SK-N-SH treated with all-trans-retinoic acid at 6 μM for 48 hours (cell line): ENCODE measurements at regions not wholly inside any gene's neighbourhood (a gene's known extent, or its start where the extent isn't known, plus 50 kb on each side); places are given as distances from the start of the nearest gene placed in this dataset.
A peak's percentile ranks its signal among the peaks of the same experiment; 100 is the strongest.

Experiments
- ATAC-seq: fragments of 200-7000 bp; cut with Tn5 transposase; 3 replicates; pipeline ENCODE4 v1.9.1; 2020; ENCODE audit warnings: mild to moderate bottlenecking, moderate library complexity
- GLIS3 ChIP-seq: fragments of 250-450 bp; sonication (Bioruptor Pico); IDR thresholded peaks from 2 replicates; pipeline ENCODE4 v1.5.0; 2020; ENCODE audit warnings: mild to moderate bottlenecking, moderate library complexity
- ISL1 ChIP-seq: fragments of 250-450 bp; sonication (Bioruptor Pico); IDR thresholded peaks from 2 replicates; pipeline ENCODE4 v2.1.2; 2022; ENCODE audit warnings: mild to moderate bottlenecking, moderate library complexity
- OSR1 ChIP-seq: fragments of 250-450 bp; sonication (Bioruptor Pico); IDR thresholded peaks from 2 replicates; pipeline ENCODE4 v1.8.0; 2022; ENCODE audit warnings: moderate library complexity, mild to moderate bottlenecking, inconsistent platforms
- RARB ChIP-seq: fragments of 250-450 bp; sonication (Bioruptor Pico); IDR thresholded peaks from 2 replicates; pipeline ENCODE4 v1.8.0; 2021; ENCODE audit warnings: mild to moderate bottlenecking, moderate library complexity
- SNAI2 ChIP-seq: fragments of 250-450 bp; sonication (Bioruptor Pico); IDR thresholded peaks from 2 replicates; pipeline ENCODE4 v1.5.0; 2020; ENCODE audit warnings: mild to moderate bottlenecking, moderate library complexity
- TCF4 ChIP-seq: fragments of 250-450 bp; sonication (Bioruptor Pico); IDR thresholded peaks from 2 replicates; pipeline ENCODE4 v1.8.0; 2021; ENCODE audit warnings: mild to moderate bottlenecking, moderate library complexity, borderline replicate concordance
- ZC3H10 ChIP-seq: fragments of 250-450 bp; sonication (Bioruptor Pico); IDR thresholded peaks from 2 replicates; pipeline ENCODE4 v1.5.1; 2021; ENCODE audit warnings: mild to moderate bottlenecking, moderate library complexity
- ZFP30 ChIP-seq: fragments of 450-650 bp; formaldehyde crosslinking; IDR thresholded peaks from 2 replicates; pipeline ENCODE4 v1.5.0; 2022; ENCODE audit warnings: mild to moderate bottlenecking, moderate library complexity
- ZNF565 ChIP-seq: fragments of 450-650 bp; formaldehyde crosslinking; conservative IDR thresholded peaks from 2 replicates; pipeline ENCODE4 v1.5.0; 2020; ENCODE audit warnings: low read depth, mild to moderate bottlenecking, moderate library complexity
- ZNF70 ChIP-seq: fragments of 450-650 bp; formaldehyde crosslinking; IDR thresholded peaks from 2 replicates; pipeline ENCODE4 v1.5.0; 2020; ENCODE audit warnings: mild to moderate bottlenecking, moderate library complexity
- ZNF8 ChIP-seq: fragments of 450-650 bp; formaldehyde crosslinking; IDR thresholded peaks from 2 replicates; pipeline ENCODE4 v1.5.0; 2020; ENCODE audit warnings: mild to moderate bottlenecking, moderate library complexity
- TF ChIP-seq, protein P1 (sequence below): fragments of 250-450 bp; sonication (Bioruptor Pico); IDR thresholded peaks from 2 replicates; pipeline ENCODE4 v1.5.1; 2020; ENCODE audit warnings: low read depth, mild to moderate bottlenecking, moderate library complexity
- TF ChIP-seq, protein P2 (sequence below): fragments of 250-450 bp; sonication (Bioruptor Pico); IDR thresholded peaks from 2 replicates; pipeline ENCODE4 v1.8.0; 2020; ENCODE audit warnings: mild to moderate bottlenecking, moderate library complexity, borderline replicate concordance
- TF ChIP-seq, protein P3 (sequence below): fragments of 250-450 bp; sonication (Bioruptor Pico); IDR thresholded peaks from 2 replicates; pipeline ENCODE4 v1.8.0; 2021; ENCODE audit warnings: low read depth, mild to moderate bottlenecking, moderate library complexity, borderline replicate concordance
- TF ChIP-seq, protein P4 (sequence below): fragments of 250-450 bp; sonication (Bioruptor Pico); IDR thresholded peaks from 2 replicates; pipeline ENCODE4 v1.5.1; 2021; ENCODE audit warnings: mild to moderate bottlenecking, moderate library complexity
- TF ChIP-seq, protein P5 (sequence below): fragments of 250-450 bp; sonication (Bioruptor Pico); IDR thresholded peaks from 2 replicates; pipeline ENCODE4 v1.5.0; 2020; ENCODE audit warnings: mild to moderate bottlenecking, moderate library complexity

DNA sequence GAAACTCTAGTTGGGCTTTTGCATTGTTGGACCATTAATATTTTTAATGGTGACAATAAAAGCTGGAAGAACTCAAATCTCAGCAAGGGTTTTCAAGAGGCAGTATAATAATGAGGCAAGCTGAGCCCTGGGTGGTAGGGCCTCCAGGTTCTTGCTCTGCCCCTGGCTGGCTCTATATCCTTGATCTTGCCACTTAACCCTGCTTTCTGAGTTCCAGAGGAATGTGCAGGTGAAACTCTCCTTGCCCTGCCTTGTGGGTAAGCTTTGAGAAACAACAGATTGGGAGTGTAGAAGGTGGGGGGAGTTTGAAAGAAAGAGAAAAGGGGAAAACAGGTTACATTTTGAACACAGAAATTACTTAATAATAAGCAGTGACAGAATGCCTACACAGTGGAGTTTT, 103.3 kb upstream of the MAP4K3 start:
- TF ChIP-seq, protein P1, sequence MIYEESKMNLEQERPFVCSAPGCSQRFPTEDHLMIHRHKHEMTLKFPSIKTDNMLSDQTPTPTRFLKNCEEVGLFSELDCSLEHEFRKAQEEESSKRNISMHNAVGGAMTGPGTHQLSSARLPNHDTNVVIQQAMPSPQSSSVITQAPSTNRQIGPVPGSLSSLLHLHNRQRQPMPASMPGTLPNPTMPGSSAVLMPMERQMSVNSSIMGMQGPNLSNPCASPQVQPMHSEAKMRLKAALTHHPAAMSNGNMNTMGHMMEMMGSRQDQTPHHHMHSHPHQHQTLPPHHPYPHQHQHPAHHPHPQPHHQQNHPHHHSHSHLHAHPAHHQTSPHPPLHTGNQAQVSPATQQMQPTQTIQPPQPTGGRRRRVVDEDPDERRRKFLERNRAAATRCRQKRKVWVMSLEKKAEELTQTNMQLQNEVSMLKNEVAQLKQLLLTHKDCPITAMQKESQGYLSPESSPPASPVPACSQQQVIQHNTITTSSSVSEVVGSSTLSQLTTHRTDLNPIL (CRISPR knock-in tag), result no peak
- no peak for TF ChIP-seq ZNF565 (CRISPR knock-in tag)
- no peak for TF ChIP-seq TCF4 (CRISPR knock-in tag)
- no peak for TF ChIP-seq ZNF8
- TF ChIP-seq GLIS3, result no peak
- TF ChIP-seq, all 23 proteins: peak for 0
- no peak for ATAC-seq

DNA sequence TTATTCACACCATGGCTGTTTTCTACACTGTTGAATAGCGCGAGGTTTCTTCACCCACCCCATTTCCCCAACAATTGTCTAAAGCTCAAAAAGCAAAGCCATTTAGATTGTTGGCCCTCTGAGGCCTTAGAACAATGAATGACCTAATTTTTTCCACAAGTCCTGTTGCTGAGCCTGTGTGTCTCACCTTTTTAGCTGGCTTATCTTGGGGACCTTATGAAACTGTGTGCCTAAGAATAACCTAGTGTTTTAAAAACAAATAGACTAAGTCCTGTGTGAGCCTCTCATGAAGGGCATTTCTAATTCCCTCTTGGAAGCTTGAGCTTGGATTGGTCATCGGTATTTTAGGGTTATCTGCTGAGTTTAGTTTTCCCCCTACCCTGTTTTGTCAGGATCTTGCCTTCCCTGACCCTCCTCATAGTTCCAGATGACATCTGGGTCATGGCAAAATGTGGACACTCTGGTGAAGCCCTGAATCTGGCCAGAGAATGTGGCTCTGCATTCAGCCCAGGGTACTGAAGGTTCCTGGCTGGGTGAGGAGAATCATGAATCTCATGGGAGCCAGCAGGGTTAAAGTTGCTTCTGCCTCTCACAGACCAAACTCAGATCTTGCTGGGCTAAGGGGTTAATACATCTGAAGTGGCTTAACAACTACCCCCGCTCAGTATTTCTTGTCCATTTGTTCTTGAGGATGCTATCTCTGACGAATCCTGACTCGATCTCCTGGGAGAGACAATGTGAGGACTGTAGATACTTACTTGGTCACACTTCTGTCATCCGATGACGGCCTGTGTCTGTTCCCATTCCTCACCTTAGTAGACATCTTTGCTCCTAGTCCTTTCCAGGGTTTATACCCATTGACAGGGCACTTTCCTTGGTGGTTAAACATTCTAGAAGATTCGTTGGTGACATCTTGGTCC, 104.2 kb upstream of the MAP4K3 start:
- TF ChIP-seq ZC3H10, result no peak
- TF ChIP-seq, protein P2, sequence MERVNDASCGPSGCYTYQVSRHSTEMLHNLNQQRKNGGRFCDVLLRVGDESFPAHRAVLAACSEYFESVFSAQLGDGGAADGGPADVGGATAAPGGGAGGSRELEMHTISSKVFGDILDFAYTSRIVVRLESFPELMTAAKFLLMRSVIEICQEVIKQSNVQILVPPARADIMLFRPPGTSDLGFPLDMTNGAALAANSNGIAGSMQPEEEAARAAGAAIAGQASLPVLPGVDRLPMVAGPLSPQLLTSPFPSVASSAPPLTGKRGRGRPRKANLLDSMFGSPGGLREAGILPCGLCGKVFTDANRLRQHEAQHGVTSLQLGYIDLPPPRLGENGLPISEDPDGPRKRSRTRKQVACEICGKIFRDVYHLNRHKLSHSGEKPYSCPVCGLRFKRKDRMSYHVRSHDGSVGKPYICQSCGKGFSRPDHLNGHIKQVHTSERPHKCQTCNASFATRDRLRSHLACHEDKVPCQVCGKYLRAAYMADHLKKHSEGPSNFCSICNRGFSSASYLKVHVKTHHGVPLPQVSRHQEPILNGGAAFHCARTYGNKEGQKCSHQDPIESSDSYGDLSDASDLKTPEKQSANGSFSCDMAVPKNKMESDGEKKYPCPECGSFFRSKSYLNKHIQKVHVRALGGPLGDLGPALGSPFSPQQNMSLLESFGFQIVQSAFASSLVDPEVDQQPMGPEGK, result no peak
- TF ChIP-seq ZNF70 (CRISPR knock-in tag), result no peak
- no peak for TF ChIP-seq OSR1 (CRISPR knock-in tag)
- TF ChIP-seq RARB (CRISPR knock-in tag), result no peak
- no peak for TF ChIP-seq ISL1
- no peak for TF ChIP-seq ZNF565 (CRISPR knock-in tag)
- TF ChIP-seq, protein P3, sequence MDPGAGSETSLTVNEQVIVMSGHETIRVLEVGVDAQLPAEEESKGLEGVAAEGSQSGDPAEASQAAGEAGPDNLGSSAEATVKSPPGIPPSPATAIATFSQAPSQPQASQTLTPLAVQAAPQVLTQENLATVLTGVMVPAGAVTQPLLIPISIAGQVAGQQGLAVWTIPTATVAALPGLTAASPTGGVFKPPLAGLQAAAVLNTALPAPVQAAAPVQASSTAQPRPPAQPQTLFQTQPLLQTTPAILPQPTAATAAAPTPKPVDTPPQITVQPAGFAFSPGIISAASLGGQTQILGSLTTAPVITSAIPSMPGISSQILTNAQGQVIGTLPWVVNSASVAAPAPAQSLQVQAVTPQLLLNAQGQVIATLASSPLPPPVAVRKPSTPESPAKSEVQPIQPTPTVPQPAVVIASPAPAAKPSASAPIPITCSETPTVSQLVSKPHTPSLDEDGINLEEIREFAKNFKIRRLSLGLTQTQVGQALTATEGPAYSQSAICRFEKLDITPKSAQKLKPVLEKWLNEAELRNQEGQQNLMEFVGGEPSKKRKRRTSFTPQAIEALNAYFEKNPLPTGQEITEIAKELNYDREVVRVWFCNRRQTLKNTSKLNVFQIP (CRISPR knock-in tag), result no peak
- TF ChIP-seq, protein P4, sequence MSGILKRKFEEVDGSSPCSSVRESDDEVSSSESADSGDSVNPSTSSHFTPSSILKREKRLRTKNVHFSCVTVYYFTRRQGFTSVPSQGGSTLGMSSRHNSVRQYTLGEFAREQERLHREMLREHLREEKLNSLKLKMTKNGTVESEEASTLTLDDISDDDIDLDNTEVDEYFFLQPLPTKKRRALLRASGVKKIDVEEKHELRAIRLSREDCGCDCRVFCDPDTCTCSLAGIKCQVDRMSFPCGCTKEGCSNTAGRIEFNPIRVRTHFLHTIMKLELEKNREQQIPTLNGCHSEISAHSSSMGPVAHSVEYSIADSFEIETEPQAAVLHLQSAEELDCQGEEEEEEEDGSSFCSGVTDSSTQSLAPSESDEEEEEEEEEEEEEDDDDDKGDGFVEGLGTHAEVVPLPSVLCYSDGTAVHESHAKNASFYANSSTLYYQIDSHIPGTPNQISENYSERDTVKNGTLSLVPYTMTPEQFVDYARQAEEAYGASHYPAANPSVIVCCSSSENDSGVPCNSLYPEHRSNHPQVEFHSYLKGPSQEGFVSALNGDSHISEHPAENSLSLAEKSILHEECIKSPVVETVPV (CRISPR knock-in tag), result no peak
- no peak for TF ChIP-seq SNAI2 (CRISPR knock-in tag)
- TF ChIP-seq ZFP30 (CRISPR knock-in tag), result no peak
- TF ChIP-seq GLIS3, result no peak
- TF ChIP-seq ZNF8, result no peak
- ATAC-seq, result no peak

DNA sequence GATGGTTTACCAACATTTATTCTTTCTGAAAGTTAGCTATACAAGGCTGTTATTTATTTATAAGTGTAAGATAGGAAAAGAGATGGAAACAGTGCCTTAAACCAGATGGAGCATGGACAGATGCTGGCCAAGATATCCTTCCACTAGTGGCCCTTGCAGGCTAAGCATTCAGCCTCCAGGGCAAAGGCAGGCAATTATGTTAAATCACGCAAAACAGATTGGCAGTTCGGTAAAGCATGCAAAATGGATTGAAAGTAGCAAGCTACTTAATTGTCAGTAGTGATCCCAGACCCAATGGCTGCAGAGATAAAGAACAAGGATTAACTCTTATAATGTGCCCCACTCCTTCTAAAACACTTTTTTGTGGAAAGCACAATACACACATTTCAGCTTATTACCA, 105.4 kb upstream of the MAP4K3 start:
- no peak for ATAC-seq
- TF ChIP-seq, protein P5, sequence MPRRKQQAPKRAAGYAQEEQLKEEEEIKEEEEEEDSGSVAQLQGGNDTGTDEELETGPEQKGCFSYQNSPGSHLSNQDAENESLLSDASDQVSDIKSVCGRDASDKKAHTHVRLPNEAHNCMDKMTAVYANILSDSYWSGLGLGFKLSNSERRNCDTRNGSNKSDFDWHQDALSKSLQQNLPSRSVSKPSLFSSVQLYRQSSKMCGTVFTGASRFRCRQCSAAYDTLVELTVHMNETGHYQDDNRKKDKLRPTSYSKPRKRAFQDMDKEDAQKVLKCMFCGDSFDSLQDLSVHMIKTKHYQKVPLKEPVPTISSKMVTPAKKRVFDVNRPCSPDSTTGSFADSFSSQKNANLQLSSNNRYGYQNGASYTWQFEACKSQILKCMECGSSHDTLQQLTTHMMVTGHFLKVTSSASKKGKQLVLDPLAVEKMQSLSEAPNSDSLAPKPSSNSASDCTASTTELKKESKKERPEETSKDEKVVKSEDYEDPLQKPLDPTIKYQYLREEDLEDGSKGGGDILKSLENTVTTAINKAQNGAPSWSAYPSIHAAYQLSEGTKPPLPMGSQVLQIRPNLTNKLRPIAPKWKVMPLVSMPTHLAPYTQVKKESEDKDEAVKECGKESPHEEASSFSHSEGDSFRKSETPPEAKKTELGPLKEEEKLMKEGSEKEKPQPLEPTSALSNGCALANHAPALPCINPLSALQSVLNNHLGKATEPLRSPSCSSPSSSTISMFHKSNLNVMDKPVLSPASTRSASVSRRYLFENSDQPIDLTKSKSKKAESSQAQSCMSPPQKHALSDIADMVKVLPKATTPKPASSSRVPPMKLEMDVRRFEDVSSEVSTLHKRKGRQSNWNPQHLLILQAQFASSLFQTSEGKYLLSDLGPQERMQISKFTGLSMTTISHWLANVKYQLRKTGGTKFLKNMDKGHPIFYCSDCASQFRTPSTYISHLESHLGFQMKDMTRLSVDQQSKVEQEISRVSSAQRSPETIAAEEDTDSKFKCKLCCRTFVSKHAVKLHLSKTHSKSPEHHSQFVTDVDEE, result 0 out of 2 replicates have a peak, but pooled peaks have one; percentile 30
- no peak for TF ChIP-seq SNAI2 (CRISPR knock-in tag)
- peak; percentile 67; the same call in 1 of the 2 replicates for TF ChIP-seq TCF4 (CRISPR knock-in tag)
- TF ChIP-seq, protein P1 (CRISPR knock-in tag), result no peak
- TF ChIP-seq ZNF70 (CRISPR knock-in tag), result no peak
- TF ChIP-seq, all 23 proteins: peak for 2
